AG04450 (cell line): ENCODE measurements at regions not wholly inside any gene's neighbourhood (a gene's known extent, or its start where the extent isn't known, plus 50 kb on each side); places are given as distances from the start of the nearest gene placed in this dataset.

Source experiments
- CTCF ChIA-PET: fragments of 300-600, 350-600 bp; formaldehyde crosslinking; extraction: SDS; loops from one replicate; lab custom pipeline; 2022; ENCODE audit warnings: antibody characterized with exemption, inconsistent platforms; lab: Charles Lee
- POLR2A ChIA-PET: fragments of 350-600 bp; formaldehyde crosslinking; extraction: SDS; loops from one replicate; lab custom pipeline; 2021; ENCODE audit warnings: antibody characterized with exemption, inconsistent platforms; lab: Yijun Ruan, JAX
- DNase-seq: peaks from one replicate; pipeline ENCODE4 v3.0.0-alpha.2; 2011; ENCODE audit warnings: low read depth, low spot score
- H3K27ac ChIP-seq: one replicate; pipeline ENCODE4 v1.5.1; 2012; ENCODE audit warnings: low read depth, low read length, control low read depth
- H3K27me3 ChIP-seq: one replicate; pipeline ENCODE4 v1.6.0; 2012; ENCODE audit warnings: low read length; ENCODE audit not compliant: control insufficient read depth, insufficient read depth
- H3K4me3 ChIP-seq: 2 replicates; pipeline ENCODE4 v1.5.1; 2011; ENCODE audit warnings: mild to moderate bottlenecking, low read depth, low read length, control low read depth
- H3K9me3 ChIP-seq: 2 replicates; pipeline ENCODE4 v1.5.1; 2012; ENCODE audit warnings: low read length; ENCODE audit not compliant: control insufficient read depth, insufficient read depth
- TF ChIP-seq, protein P1 (sequence below): IDR thresholded peaks from 2 replicates; pipeline ENCODE4 v1.5.1; 2011; ENCODE audit warnings: low read depth, low read length, control low read depth, inconsistent platforms

DNA sequence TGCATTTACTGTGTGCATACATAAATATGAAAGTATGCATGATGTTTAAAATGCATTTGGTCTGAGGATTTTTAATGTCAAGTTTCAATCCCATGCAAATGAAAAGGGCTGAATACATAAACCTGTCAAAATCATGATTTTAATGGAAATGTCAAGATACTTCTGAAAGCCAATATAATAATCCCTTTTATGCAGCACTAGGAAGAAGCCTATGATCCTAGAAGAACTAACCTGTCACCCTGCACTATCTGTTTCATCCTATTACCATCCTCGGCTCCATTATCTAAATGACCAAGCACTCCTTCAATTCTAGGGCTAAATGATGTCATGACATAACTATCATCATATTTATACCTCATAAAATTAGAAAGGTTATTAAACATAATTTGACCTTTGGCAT, 2229.4 kb upstream of the WWC1 start:
- POLR2A ChIA-PET: no interaction called here
- CTCF ChIA-PET: no interaction called here
- Histone ChIP-seq H3K27me3 (no peaks in the 10 kb centered on the region), H3K4me3 (no peak overlapping the region), H3K9me3 (peaks cover 4% of the 10 kb centered on the region), H3K27ac (no peak overlapping the region)
- TF ChIP-seq, protein P1, sequence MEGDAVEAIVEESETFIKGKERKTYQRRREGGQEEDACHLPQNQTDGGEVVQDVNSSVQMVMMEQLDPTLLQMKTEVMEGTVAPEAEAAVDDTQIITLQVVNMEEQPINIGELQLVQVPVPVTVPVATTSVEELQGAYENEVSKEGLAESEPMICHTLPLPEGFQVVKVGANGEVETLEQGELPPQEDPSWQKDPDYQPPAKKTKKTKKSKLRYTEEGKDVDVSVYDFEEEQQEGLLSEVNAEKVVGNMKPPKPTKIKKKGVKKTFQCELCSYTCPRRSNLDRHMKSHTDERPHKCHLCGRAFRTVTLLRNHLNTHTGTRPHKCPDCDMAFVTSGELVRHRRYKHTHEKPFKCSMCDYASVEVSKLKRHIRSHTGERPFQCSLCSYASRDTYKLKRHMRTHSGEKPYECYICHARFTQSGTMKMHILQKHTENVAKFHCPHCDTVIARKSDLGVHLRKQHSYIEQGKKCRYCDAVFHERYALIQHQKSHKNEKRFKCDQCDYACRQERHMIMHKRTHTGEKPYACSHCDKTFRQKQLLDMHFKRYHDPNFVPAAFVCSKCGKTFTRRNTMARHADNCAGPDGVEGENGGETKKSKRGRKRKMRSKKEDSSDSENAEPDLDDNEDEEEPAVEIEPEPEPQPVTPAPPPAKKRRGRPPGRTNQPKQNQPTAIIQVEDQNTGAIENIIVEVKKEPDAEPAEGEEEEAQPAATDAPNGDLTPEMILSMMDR: no peak
- no peak for DNase-seq

DNA sequence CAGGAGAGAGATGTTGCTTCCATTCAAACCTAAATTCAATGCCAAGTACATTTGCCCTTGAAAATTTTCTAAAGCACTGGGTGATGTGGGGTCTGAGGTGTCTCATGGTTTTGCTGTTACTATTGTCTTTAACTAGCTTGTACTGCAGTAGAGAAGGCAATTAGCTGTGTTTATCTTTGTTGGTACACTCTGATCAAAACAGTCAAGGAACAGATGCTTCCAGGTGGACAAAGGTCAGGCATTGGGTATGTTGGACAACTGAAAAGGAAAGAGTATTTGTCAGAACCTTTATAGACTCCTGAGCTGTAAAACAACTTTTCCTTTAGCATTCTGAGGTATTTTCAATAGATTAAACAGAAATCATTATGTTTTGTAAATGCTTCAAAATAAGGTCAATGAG, 2228.7 kb upstream of the WWC1 start:
- no peak for DNase-seq
- no peak overlapping the region for H3K4me3 ChIP-seq
- CTCF ChIA-PET: no interaction called here
- H3K27me3 ChIP-seq: no peaks in the 10 kb centered on the region
- TF ChIP-seq, protein P1: no peak
- peaks cover 4% of the 10 kb centered on the region; the same call in 1 of the 2 replicates for H3K9me3 ChIP-seq
- no peak overlapping the region for H3K27ac ChIP-seq
- POLR2A ChIA-PET: no interaction called here

DNA sequence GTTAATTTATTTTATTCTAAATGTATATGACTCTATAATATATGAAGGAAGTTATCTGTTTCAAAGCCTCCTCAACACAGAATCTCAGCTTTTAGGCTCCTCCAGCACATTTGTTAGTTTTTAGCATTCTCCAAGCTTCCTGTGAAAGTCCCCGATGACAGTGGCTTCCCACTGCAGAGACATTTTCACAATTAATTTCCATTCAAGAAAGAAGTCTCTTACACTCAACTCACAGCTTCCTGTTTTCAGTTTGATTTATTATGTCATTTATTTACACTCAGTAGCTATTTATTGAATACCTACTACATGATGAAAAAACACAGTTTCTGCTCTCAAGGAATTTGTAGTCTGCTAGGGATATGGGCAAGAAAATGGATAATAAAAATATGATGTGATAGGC, 2228.2 kb upstream of the WWC1 start:
- H3K4me3 ChIP-seq: no peak overlapping the region
- no peak overlapping the region for H3K27ac ChIP-seq
- TF ChIP-seq, protein P1: no peak
- no peak for DNase-seq
- no peaks in the 10 kb centered on the region for H3K27me3 ChIP-seq
- POLR2A ChIA-PET: no interaction called here
- CTCF ChIA-PET: no interaction called here
- H3K9me3 ChIP-seq: peaks cover 6% of the 10 kb centered on the region; the same call in 1 of the 2 replicates

DNA sequence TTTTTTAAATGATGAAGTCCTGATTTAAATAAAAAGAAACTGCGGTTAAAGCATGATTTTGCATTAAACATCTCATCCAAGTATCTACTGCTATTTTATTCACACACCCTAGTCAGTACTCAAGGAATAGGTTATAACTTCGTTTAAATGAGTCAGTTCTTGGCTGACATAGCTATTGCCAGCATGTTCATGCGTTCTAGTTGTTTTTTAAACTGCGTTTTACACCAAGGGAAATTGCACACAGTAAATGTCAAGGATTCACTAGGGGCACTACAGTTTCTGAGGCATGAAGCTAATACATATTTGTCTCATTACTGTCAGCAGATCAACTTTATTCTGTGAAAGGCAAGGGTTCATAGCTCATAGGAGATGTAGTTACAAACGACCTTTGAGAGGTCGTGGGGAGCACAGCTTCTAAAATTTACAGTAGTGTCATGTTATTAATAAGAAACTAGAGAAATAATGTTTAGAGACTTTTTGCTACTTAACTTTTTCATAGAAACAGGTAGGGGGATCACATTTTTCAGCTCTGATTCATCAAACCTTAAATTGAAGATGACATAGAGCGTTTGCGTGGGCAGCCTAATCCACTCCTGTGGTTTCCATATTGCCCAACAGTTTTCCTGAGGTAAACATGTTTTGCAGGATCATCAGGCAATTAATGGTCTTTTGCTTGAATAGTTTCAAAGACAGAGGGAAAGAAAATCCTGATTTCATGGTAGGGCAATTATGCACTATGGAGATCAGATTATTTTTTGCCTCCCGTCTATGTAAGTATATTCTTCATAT, 2222.7 kb upstream of the WWC1 start:
- CTCF ChIA-PET: no interaction called here
- TF ChIP-seq, protein P1: no peak
- H3K9me3 ChIP-seq: peaks cover 19% of the 10 kb centered on the region
- POLR2A ChIA-PET: no interaction called here
- no peak for DNase-seq
- no peaks in the 10 kb centered on the region for H3K27me3 ChIP-seq
- H3K4me3 ChIP-seq: no peak overlapping the region
- H3K27ac ChIP-seq: no peak overlapping the region

DNA sequence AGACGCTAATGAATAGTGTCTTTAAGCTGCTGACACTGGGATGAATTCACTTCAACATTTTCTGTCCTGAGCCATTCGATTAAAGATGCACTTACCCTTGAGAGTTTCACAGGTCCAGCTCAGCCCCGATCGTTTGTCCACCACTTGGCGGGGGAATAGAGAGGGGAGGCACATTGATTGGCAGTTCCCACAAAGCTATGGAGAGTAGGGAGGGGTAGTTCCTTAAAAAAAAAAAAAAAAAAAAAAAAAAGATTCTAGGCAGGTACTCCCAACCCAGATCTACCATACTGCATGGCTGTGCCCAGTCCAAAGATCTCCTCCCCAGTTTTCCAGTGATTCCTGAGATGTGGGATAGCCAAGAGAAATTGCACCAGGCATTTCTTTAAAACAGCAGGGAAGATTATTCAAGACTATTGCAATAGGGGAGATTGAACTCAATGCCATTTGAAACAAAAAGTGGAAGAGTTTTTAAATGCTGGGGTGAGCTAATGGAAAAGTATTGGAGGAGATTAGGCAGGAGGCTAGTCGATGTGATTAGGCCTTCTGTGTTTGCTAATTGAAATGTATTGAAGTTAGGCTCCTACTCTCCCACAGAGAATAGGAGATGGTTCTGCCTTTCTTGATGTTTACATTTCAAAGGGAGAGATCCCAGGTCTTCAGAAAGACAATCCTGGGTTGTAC, 2217.4 kb upstream of the WWC1 start:
- POLR2A ChIA-PET: no interaction called here
- no peaks in the 10 kb centered on the region for H3K27me3 ChIP-seq
- no peak for DNase-seq

More for the DNA sequence above, 2217.4 kb upstream of the WWC1 start:
- Histone ChIP-seq H3K9me3 (peaks cover 30% of the 10 kb centered on the region), H3K4me3 (no peak overlapping the region), H3K27ac (no peak overlapping the region)
- CTCF ChIA-PET: no interaction called here
- TF ChIP-seq, protein P1: no peak
